Activated naive CD4-positive, alpha-beta T cell treated with anti-CD3 and anti-CD28 coated beads, Interleukin-2, amount 50 U/mL, for 72 hours (primary cell): ENCODE measurements at regions not wholly inside any gene's neighbourhood (a gene's known extent, or its start where the extent isn't known, plus 50 kb on each side); places are given as distances from the start of the nearest gene placed in this dataset.

ENCODE experiments used
- ATAC-seq, 2 donors: fragments of 150-1000 bp; cut with Tn5 transposase; 2 replicates each; pipeline ENCODE4 v1.10.0; 2021; ENCODE audit warnings: mild to moderate bottlenecking in 2 of 2, moderate library complexity in 2 of 2
- DNase-seq, 2 donors: peaks; one replicate each; pipeline ENCODE4 v3.0.0; 2021 to 2022; ENCODE audit warnings: low spot score in 2 of 2
- H3K27ac Mint-ChIP-seq, 2 donors: one replicate each; pipeline ENCODE4 v1.8.0; 2022; ENCODE audit warnings: mild to moderate bottlenecking in 2 of 2, mixed read lengths in 2 of 2
- H3K36me3 Mint-ChIP-seq, 2 donors: one replicate each; pipeline ENCODE4 v1.8.0; 2022; ENCODE audit warnings: mixed read lengths in 2 of 2
- H3K9me3 Mint-ChIP-seq, 2 donors: one replicate each; pipeline ENCODE4 v1.8.0; 2022; ENCODE audit warnings: mixed read lengths in 2 of 2

DNA sequence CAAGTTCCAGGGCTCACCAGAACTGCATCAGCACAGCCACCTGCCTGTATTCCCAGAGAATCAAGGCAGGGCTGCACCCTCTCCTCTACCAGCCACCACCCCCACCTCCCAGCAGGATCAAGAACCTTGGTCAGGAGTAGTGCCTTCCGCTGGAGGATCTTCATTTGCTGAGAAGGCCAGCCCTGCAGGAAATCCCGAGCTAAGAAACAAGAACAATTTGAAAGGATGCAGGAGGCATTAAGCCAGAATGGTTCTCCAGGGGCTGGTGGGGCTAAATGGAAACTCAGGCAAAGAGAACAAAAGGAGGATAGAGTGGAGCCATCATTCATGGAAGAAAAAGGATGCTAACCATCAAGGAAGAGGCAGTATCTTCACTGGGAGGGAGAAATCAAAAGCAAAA is 147.3 kb upstream of the SLC14A2 start:
- H3K36me3 Mint-ChIP-seq, result no peaks in the 10 kb centered on the region
- no peaks in the 10 kb centered on the region for H3K9me3 Mint-ChIP-seq
- DNase-seq, result no peak
- ATAC-seq, result no peak
- no peak overlapping the region for H3K27ac Mint-ChIP-seq

- Mint-ChIP-seq H3K36me3 (no peaks in the 10 kb centered on the region), H3K27ac (no peak overlapping the region), H3K9me3 (peaks cover 0 to 4% of the 10 kb centered on the region in 2 donors)
- DNase-seq (no peak), ATAC-seq (no peak)
These were observed 136.4 kb upstream of the SLC14A2 start for GRCh38 chr18:45478889-45479288.

DNA sequence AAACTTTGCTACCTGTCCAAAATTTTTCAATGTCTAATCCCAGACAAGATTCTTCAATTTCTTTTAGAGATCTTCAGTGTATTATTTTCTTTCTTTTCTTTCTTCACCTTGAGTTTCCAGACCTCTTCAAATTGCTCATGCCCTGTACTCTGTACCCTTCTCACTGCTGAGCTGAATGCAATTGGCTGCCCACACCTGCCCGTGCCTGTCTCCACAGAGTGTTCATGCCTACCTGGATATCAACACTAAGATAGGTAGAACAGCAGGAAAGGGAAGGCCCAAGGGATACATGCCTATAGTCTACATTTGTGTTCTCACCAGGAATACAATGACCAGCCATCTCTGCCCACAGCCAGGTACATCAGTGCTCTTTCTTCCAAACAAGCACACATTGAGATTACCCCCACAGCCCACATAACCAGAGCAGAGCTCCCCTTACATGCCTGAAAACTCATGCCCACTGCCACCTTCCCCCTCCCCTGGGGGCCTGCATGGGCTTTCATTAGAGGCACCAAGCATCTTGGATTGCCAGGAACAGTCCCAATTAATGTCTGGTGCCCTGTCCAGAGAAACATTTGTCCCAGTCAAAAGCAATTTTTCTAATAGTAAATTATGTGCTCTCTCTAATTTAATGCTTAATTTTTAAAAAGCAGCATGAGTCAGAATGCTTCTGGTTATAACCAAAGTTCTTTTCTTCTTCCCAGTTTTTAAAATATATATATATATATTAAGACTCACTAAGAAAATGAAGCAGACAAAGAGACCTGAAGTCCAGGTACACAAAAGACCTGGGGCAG is 134.9 kb upstream of the SLC14A2 start:
- ATAC-seq, result no peak
- H3K36me3 Mint-ChIP-seq, result no peaks in the 10 kb centered on the region
- H3K27ac Mint-ChIP-seq, result no peak overlapping the region
- no peak for DNase-seq
- H3K9me3 Mint-ChIP-seq, result no peaks in the 10 kb centered on the region

GRCh38 chr18:45481821-45482220 is 133.5 kb upstream of the SLC14A2 start:
- H3K27ac Mint-ChIP-seq, result no peak overlapping the region
- no peaks in the 10 kb centered on the region for H3K9me3 Mint-ChIP-seq
- no peaks in the 10 kb centered on the region for H3K36me3 Mint-ChIP-seq
- no peak for DNase-seq
- ATAC-seq, result no peak

- ATAC-seq, result no peak
- no peak for DNase-seq
- Mint-ChIP-seq H3K27ac (no peak overlapping the region), H3K9me3 (no peaks in the 10 kb centered on the region), H3K36me3 (no peaks in the 10 kb centered on the region)
These were observed 133.0 kb upstream of the SLC14A2 start for GRCh38 chr18:45482286-45482685.

- no peak overlapping the region for H3K27ac Mint-ChIP-seq
- no peak for ATAC-seq
- DNase-seq, result no peak
- no peaks in the 10 kb centered on the region for H3K36me3 Mint-ChIP-seq
- no peaks in the 10 kb centered on the region for H3K9me3 Mint-ChIP-seq
These were observed 127.7 kb upstream of the SLC14A2 start for GRCh38 chr18:45487581-45487980.

GRCh38 chr18:45488645-45489044 is 126.6 kb upstream of the SLC14A2 start:
- no peak overlapping the region for H3K27ac Mint-ChIP-seq
- ATAC-seq, result no peak
- H3K36me3 Mint-ChIP-seq, result no peaks in the 10 kb centered on the region
- no peak for DNase-seq
- H3K9me3 Mint-ChIP-seq, result no peaks in the 10 kb centered on the region

- no peaks in the 10 kb centered on the region for H3K36me3 Mint-ChIP-seq
- DNase-seq (no peak), ATAC-seq (no peak)
- no peaks in the 10 kb centered on the region for H3K9me3 Mint-ChIP-seq
- no peak overlapping the region for H3K27ac Mint-ChIP-seq
These were observed 121.4 kb upstream of the SLC14A2 start for GRCh38 chr18:45493830-45494229.

DNA sequence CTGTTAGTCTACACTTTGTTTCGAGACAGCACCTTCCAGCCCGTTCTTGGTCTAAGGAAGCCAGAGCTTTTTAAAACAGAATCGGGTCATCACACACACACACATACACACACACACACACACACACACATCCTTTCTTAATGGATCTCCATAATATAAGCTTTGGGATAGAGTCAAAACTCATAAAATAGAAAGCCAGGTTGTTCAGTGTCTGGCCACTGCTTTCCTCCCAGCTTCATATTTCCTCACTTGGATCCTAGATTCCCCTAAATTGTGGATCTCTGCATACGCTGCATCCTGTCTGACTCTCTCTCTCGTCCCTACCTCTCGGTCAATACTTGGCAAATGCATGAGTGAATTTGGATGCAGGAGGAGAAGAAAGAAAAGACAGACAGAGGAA is 120.5 kb upstream of the SLC14A2 start:
- DNase-seq, result no peak
- H3K36me3 Mint-ChIP-seq, result no peaks in the 10 kb centered on the region
- no peak overlapping the region for H3K27ac Mint-ChIP-seq
- ATAC-seq, result no peak
- H3K9me3 Mint-ChIP-seq, result no peaks in the 10 kb centered on the region

- ATAC-seq, result no peak
- DNase-seq, result no peak
- Mint-ChIP-seq H3K27ac (no peak overlapping the region), H3K9me3 (no peaks in the 10 kb centered on the region), H3K36me3 (no peaks in the 10 kb centered on the region)
These were observed 118.5 kb upstream of the SLC14A2 start for GRCh38 chr18:45496741-45497140.

- H3K9me3 Mint-ChIP-seq, result no peaks in the 10 kb centered on the region
- ATAC-seq (no peak), DNase-seq (no peak)
These were observed 117.5 kb upstream of the SLC14A2 start for GRCh38 chr18:45497595-45498286.

DNA sequence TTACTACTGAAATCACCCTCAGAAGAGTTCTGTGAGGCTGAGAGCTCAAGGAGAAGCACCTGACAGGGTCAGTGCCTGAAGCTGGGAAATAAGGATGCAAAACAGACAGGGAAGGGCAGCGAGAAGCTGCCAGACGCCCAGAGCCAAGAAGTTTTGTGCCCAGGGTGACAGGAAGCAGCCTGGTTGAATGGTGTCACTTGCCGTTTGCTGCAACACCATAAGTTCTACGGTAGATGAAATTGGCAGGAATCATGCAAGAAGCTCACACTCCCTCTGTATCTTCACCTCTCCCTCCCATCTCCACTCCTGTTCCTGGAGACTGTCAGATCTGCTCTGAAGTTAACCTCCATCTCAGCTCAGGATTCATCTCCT is 117.0 kb upstream of the SLC14A2 start:
- Mint-ChIP-seq H3K27ac (no peak overlapping the region), H3K9me3 (no peaks in the 10 kb centered on the region), H3K36me3 (no peaks in the 10 kb centered on the region)
- DNase-seq (no peak), ATAC-seq (no peak)

More at GRCh38 chr18:45497595-45498286, 117.5 kb upstream of the SLC14A2 start:
- H3K27ac Mint-ChIP-seq, result no peak overlapping the region
- no peaks in the 10 kb centered on the region for H3K36me3 Mint-ChIP-seq

- no peaks in the 10 kb centered on the region for H3K36me3 Mint-ChIP-seq
- DNase-seq, result no peak
- no peak for ATAC-seq
- H3K9me3 Mint-ChIP-seq, result peaks cover 2 to 8% of the 10 kb centered on the region in 2 donors
- no peak overlapping the region for H3K27ac Mint-ChIP-seq
These were observed 111.3 kb upstream of the SLC14A2 start for GRCh38 chr18:45503990-45504389.

GRCh38 chr18:45505497-45506206 is 109.6 kb upstream of the SLC14A2 start:
- Mint-ChIP-seq H3K36me3 (no peaks in the 10 kb centered on the region), H3K27ac (no peak overlapping the region), H3K9me3 (peaks cover 2 to 8% of the 10 kb centered on the region in 2 donors)
- no peak for DNase-seq
- ATAC-seq, result no peak

DNA sequence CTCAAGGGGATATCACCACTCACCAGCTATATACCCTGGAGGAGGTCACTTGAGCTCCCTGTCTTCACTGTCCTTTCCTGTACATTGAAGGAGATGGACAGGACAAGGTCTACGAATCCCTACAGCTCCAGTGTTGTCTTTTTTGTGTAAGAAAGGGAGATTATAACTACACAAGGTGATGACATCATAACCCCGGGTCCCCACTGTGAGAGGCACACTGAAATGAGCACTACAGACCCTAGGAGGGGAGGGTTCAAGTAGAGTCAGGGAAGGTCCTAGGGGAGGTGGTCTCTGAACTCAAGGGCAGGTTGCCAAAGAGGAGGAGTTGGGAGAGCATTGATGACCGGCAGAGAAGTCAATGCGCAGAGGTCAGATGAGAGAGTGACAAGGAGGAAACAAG is 108.3 kb upstream of the SLC14A2 start:
- Mint-ChIP-seq H3K9me3 (peaks cover 2 to 8% of the 10 kb centered on the region in 2 donors), H3K36me3 (no peaks in the 10 kb centered on the region), H3K27ac (peak overlapping the region in 1 of 2 donors; percentile 6)
- DNase-seq (no peak), ATAC-seq (no peak)

DNA sequence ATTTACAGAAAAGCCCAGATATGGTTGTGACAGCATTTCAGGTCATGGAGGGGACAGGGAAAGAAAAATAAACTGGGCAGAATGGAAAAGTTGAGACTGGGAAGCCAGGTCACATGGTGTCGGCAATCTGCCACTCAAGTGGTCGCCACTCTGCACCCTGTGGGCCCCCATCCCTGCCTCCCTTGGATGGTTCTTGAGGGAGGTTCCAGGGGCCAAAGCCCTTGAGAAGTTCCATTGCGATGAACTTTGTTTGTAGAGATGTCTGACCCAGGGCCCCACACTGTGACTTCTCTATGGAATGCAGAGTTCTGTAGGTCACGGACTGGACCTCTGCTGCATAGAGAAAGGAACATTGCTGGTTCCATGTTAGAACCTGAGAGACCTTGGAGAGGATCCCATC is 105.7 kb upstream of the SLC14A2 start:
- no peak for DNase-seq
- Mint-ChIP-seq H3K36me3 (no peaks in the 10 kb centered on the region), H3K27ac (no peak overlapping the region), H3K9me3 (peaks cover 2 to 13% of the 10 kb centered on the region in 2 donors)
- no peak for ATAC-seq

- no peaks in the 10 kb centered on the region for H3K36me3 Mint-ChIP-seq
- no peak overlapping the region for H3K27ac Mint-ChIP-seq
- peaks cover 2 to 13% of the 10 kb centered on the region in 2 donors for H3K9me3 Mint-ChIP-seq
- DNase-seq (no peak), ATAC-seq (no peak)
These were observed 104.6 kb upstream of the SLC14A2 start for GRCh38 chr18:45510656-45511055.
